ENCODE measurements at regions not wholly inside any gene's neighbourhood (a gene's known extent, or its start where the extent isn't known, plus 50 kb on each side); places are given as distances from the start of the nearest gene placed in this dataset.

GRCh38 chr10:4006051-4006450, 221.0 kb upstream of the KLF6 start:
- DNase-seq (ENCODE audit: low spot score), result no peak

GRCh38 chr10:4004990-4005389, 220.0 kb upstream of the KLF6 start:
- DNase-seq (ENCODE audit: low spot score) (no peak), FAIRE-seq (no peak)

More at GRCh38 chr10:4006051-4006450, 221.0 kb upstream of the KLF6 start:
- FAIRE-seq, result no peak

- DNase-seq (ENCODE audit: low spot score) (no peak), FAIRE-seq (no peak)
These were observed 219.1 kb upstream of the KLF6 start for GRCh38 chr10:4004144-4004543.

- no peak for DNase-seq (ENCODE audit: low spot score)
- no peak for FAIRE-seq
These were observed 218.5 kb upstream of the KLF6 start for GRCh38 chr10:4003348-4003973.

GRCh38 chr10:4001811-4002210, 216.8 kb upstream of the KLF6 start:
- FAIRE-seq (no peak), DNase-seq (ENCODE audit: low spot score) (no peak)

- FAIRE-seq (no peak), DNase-seq (ENCODE audit: low spot score) (no peak)
These were observed 214.6 kb upstream of the KLF6 start for GRCh38 chr10:3999642-4000041.

- DNase-seq (ENCODE audit: low spot score) (no peak), FAIRE-seq (no peak)
These were observed 211.7 kb upstream of the KLF6 start for GRCh38 chr10:3996697-3997096.

GRCh38 chr10:3995302-3996210, 210.5 kb upstream of the KLF6 start:
- DNase-seq (ENCODE audit: low spot score) (no peak), FAIRE-seq (no peak)

- FAIRE-seq (no peak), DNase-seq (ENCODE audit: low spot score) (no peak)
These were observed 207.6 kb upstream of the KLF6 start for GRCh38 chr10:3992382-3993178.

- DNase-seq (ENCODE audit: low spot score), result no peak
- FAIRE-seq, result no peak
These were observed 205.3 kb upstream of the KLF6 start for GRCh38 chr10:3990307-3990706.

- FAIRE-seq (no peak), DNase-seq (ENCODE audit: low spot score) (no peak)
These were observed 202.3 kb upstream of the KLF6 start for GRCh38 chr10:3987143-3987974.

- FAIRE-seq (no peak), DNase-seq (ENCODE audit: low spot score) (no peak)
These were observed 201.6 kb upstream of the KLF6 start for GRCh38 chr10:3986493-3987142.

GRCh38 chr10:3982746-3983442, 197.9 kb upstream of the KLF6 start:
- no peak for DNase-seq (ENCODE audit: low spot score)
- FAIRE-seq, result no peak

- DNase-seq (ENCODE audit: low spot score), result no peak
- FAIRE-seq, result no peak
These were observed 196.3 kb upstream of the KLF6 start for GRCh38 chr10:3981300-3981699.

GRCh38 chr10:3980660-3981059, 195.7 kb upstream of the KLF6 start:
- no peak for DNase-seq (ENCODE audit: low spot score)
- FAIRE-seq, result no peak

- FAIRE-seq (no peak), DNase-seq (ENCODE audit: low spot score) (no peak)
These were observed 195.1 kb upstream of the KLF6 start for GRCh38 chr10:3980144-3980543.

GRCh38 chr10:3978761-3979160, 193.8 kb upstream of the KLF6 start:
- no peak for DNase-seq (ENCODE audit: low spot score)

GRCh38 chr10:3978174-3978573, 193.2 kb upstream of the KLF6 start:
- FAIRE-seq (no peak), DNase-seq (ENCODE audit: low spot score) (no peak)

More at GRCh38 chr10:3978761-3979160, 193.8 kb upstream of the KLF6 start:
- FAIRE-seq, result no peak

- DNase-seq (ENCODE audit: low spot score) (no peak), FAIRE-seq (no peak)
These were observed 192.8 kb upstream of the KLF6 start for GRCh38 chr10:3977761-3978160.

GRCh38 chr10:3976718-3977117, 191.7 kb upstream of the KLF6 start:
- DNase-seq (ENCODE audit: low spot score) (no peak), FAIRE-seq (no peak)
